WTC11 (cell line): ENCODE measurements at regions not wholly inside any gene's neighbourhood (a gene's known extent, or its start where the extent isn't known, plus 50 kb on each side); places are given as distances from the start of the nearest gene placed in this dataset.

Source experiments
- ATAC-seq: fragments of 200-7000 bp; cut with Tn5 transposase; 2 replicates; pipeline ENCODE4 v1.10.0; 2021; ENCODE audit warnings: mild to moderate bottlenecking, moderate library complexity
- CTCF ChIA-PET: fragments of 300-600 bp; sonication (Branson Sonifier 250); formaldehyde crosslinking; loops from one replicate; lab custom pipeline; 2021; ENCODE audit warnings: antibody characterized with exemption; lab: Charles Lee
- POLR2A ChIA-PET: fragments of 350-600 bp; sonication (Branson Sonifier 250); formaldehyde crosslinking; loops from one replicate; lab custom pipeline; 2021; ENCODE audit warnings: antibody characterized with exemption; lab: Charles Lee
- DNase-seq: peaks from one replicate; pipeline ENCODE4 v3.0.0; 2021; ENCODE audit warnings: low spot score
- H3K27ac Mint-ChIP-seq: 2 replicates; pipeline ENCODE4 v1.8.0; 2021; ENCODE audit warnings: mixed read lengths
- H3K27me3 Mint-ChIP-seq: 2 replicates; pipeline ENCODE4 v1.8.0; 2021; ENCODE audit warnings: low read depth, mild to moderate bottlenecking, moderate library complexity, mixed read lengths
- H3K36me3 Mint-ChIP-seq: 2 replicates; pipeline ENCODE4 v1.8.0; 2021; ENCODE audit warnings: mixed read lengths
- H3K4me1 Mint-ChIP-seq: 2 replicates; pipeline ENCODE4 v1.8.0; 2022; ENCODE audit warnings: mixed read lengths
- H3K4me3 Mint-ChIP-seq: 2 replicates; pipeline ENCODE4 v1.8.0; 2021; ENCODE audit warnings: mild to moderate bottlenecking, moderate library complexity, mixed read lengths
- H3K9me3 Mint-ChIP-seq: 2 replicates; pipeline ENCODE4 v1.8.0; 2021; ENCODE audit warnings: mixed read lengths
- ATF1 ChIP-seq: sonication (generic); formaldehyde crosslinking; IDR thresholded peaks from 2 replicates; pipeline ENCODE4 v1.8.1; 2023; ENCODE audit warnings: mild to moderate bottlenecking, moderate library complexity, missing genetic modification reagents
- ELF4 ChIP-seq: sonication (generic); formaldehyde crosslinking; IDR thresholded peaks from 2 replicates; pipeline ENCODE4 v1.8.1; 2022; ENCODE audit warnings: low read depth, mild to moderate bottlenecking, moderate library complexity, missing genetic modification reagents
- ESRRA ChIP-seq: sonication (generic); formaldehyde crosslinking; IDR thresholded peaks from 2 replicates; pipeline ENCODE4 v1.8.1; 2022; ENCODE audit warnings: mild to moderate bottlenecking, missing genetic modification reagents, borderline replicate concordance
- FOXJ3 ChIP-seq: sonication (generic); formaldehyde crosslinking; IDR thresholded peaks from 2 replicates; pipeline ENCODE4 v1.9.0; 2021; ENCODE audit warnings: missing genetic modification reagents, mild to moderate bottlenecking, borderline replicate concordance
- JUN ChIP-seq: sonication (generic); formaldehyde crosslinking; IDR thresholded peaks from 2 replicates; pipeline ENCODE4 v1.8.0; 2023; ENCODE audit warnings: mild to moderate bottlenecking, missing genetic modification reagents
- NR1H2 ChIP-seq: sonication (generic); formaldehyde crosslinking; IDR thresholded peaks from 2 replicates; pipeline ENCODE4 v1.9.0; 2021; ENCODE audit warnings: mild to moderate bottlenecking, moderate library complexity, missing genetic modification reagents
- NR2C2 ChIP-seq: sonication (generic); formaldehyde crosslinking; IDR thresholded peaks from 2 replicates; pipeline ENCODE4 v1.8.0; 2022; ENCODE audit warnings: mild to moderate bottlenecking, missing genetic modification reagents
- OVOL2 ChIP-seq: fragments of 250-450 bp; sonication (Bioruptor Pico); IDR thresholded peaks from 2 replicates; pipeline ENCODE4 v1.9.0; 2021; ENCODE audit warnings: mild to moderate bottlenecking, borderline replicate concordance
- PRRX2 ChIP-seq: fragments of 250-450 bp; sonication (Bioruptor Pico); IDR thresholded peaks from 2 replicates; pipeline ENCODE4 v1.8.0; 2021; ENCODE audit warnings: mild to moderate bottlenecking
- STAT6 ChIP-seq: sonication (generic); formaldehyde crosslinking; conservative IDR thresholded peaks from 2 replicates; pipeline ENCODE4 v1.8.1; 2023; ENCODE audit warnings: mild to moderate bottlenecking, low read depth, missing genetic modification reagents, moderate library complexity
- TCF7 ChIP-seq: sonication (generic); formaldehyde crosslinking; IDR thresholded peaks from 2 replicates; pipeline ENCODE4 v1.8.0; 2022; ENCODE audit warnings: mild to moderate bottlenecking, low read depth, missing genetic modification reagents, moderate library complexity
- ZNF121 ChIP-seq: sonication (generic); formaldehyde crosslinking; IDR thresholded peaks from 2 replicates; pipeline ENCODE4 v1.8.0; 2023; ENCODE audit warnings: missing genetic modification reagents
- ZNF219 ChIP-seq: sonication (generic); formaldehyde crosslinking; IDR thresholded peaks from 2 replicates; pipeline ENCODE4 v1.8.0; 2023; ENCODE audit warnings: missing genetic modification reagents, mild to moderate bottlenecking, borderline replicate concordance
- ZNF232 ChIP-seq: sonication (generic); formaldehyde crosslinking; IDR thresholded peaks from 2 replicates; pipeline ENCODE4 v1.8.0; 2022; ENCODE audit warnings: mild to moderate bottlenecking, missing genetic modification reagents
- ZNF263 ChIP-seq: sonication (generic); formaldehyde crosslinking; IDR thresholded peaks from 2 replicates; pipeline ENCODE4 v1.8.1; 2022; ENCODE audit warnings: low read depth, mild to moderate bottlenecking, moderate library complexity, missing genetic modification reagents
- ZNF396 ChIP-seq: fragments of 250-450 bp; sonication (Bioruptor Pico); IDR thresholded peaks from 2 replicates; pipeline ENCODE4 v1.8.0; 2021; ENCODE audit warnings: mild to moderate bottlenecking, moderate library complexity, borderline replicate concordance
- ZNF423 ChIP-seq: fragments of 250-450 bp; sonication (Bioruptor Pico); IDR thresholded peaks from 2 replicates; pipeline ENCODE4 v2.1.2; 2022; ENCODE audit warnings: mild to moderate bottlenecking, moderate library complexity
- TF ChIP-seq, protein P1 (sequence below): sonication (generic); formaldehyde crosslinking; IDR thresholded peaks from 2 replicates; pipeline ENCODE4 v1.8.1; 2023; ENCODE audit warnings: mild to moderate bottlenecking, missing genetic modification reagents
- TF ChIP-seq, protein P2 (sequence below): fragments of 250-450 bp; sonication (Bioruptor Pico); IDR thresholded peaks from 2 replicates; pipeline ENCODE4 v1.9.0; 2021; ENCODE audit warnings: mild to moderate bottlenecking

DNA sequence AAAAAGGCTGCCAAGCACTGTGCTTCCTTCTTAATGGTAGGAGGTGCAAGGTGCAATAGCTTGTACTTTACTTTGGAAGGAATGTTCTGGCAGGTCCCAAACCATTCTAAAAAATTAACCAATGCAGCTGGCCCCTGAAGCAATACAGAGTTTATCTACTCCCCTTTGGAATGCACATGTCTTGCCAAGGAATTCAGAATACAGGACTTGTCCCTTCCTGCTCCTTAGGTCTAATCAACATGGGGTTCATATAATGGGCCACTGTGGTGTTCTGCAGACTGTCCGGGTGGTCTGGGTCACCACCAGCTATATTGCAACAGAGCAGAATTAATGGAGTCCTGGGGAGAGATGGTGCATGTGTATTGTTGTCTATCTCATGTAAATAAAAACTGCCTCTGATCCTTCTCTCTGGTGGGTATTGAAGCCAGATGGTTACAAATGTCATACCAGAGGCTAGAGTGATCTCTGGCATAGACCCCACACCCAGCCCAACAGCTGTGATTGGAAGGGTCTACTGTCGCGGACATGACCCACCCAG, 112.8 kb downstream of the RIPK4 start (continued):
- TF ChIP-seq ESRRA (CRISPR knock-in tag) = no peak

DNA sequence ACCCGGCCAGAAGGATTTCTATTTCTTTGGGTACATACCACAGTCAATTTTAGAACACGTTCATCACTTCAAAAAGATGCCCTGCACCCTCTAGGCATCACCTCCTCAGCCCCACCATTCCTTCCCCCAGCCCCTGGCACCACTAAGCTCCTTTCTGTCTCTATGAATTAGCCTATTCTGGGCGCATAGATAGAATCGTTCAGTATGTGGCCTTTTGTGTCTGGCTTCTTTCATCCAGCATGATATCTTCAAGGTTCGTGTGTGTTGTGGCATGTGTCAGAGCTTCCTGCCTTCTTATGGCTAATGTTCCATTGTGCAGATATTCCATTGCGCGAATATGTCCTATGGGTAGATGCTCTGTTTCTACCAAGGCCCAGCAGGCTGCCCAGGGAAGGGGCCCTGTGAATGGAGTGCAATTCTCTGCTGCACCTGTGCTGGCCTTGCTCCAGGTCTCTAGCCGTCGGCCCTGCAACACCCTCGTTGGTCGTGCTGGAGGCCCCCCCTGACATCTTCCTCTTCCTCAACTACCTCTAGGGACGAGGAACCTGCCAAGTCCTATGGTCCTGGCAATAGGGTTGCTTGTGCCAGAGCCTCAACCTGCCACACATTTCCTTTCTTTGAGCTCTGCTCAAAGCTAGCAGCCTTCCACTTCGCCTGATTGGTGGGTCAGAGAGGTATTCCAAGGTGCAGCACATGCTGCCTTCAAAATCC, 113.5 kb downstream of the RIPK4 start:
- POLR2A ChIA-PET = no interaction called here
- H3K27ac Mint-ChIP-seq = no peak overlapping the region
- no peak for ATAC-seq
- peaks cover 21% of the 10 kb centered on the region for H3K4me1 Mint-ChIP-seq
- TF ChIP-seq ZNF121 (CRISPR knock-in tag) (no peak), ZNF219 (CRISPR knock-in tag) (no peak), ZNF263 (CRISPR knock-in tag) (no peak)
- TF ChIP-seq, all 79 proteins: peak for 0
- peaks cover 13% of the 10 kb centered on the region for H3K9me3 Mint-ChIP-seq
- peaks cover 7% of the 10 kb centered on the region for H3K27me3 Mint-ChIP-seq
- peaks cover 6% of the 10 kb centered on the region; the same call in 1 of the 2 replicates for H3K36me3 Mint-ChIP-seq
- no peak for DNase-seq
- no peak overlapping the region for H3K4me3 Mint-ChIP-seq
- CTCF ChIA-PET = interaction anchor here (0.5 to 1.9 kb wide), 3 partner anchors 21 to 163 kb away, joined by 3 to 8 read pairs (median 3); no protein-coding TSS in a partner anchor

- TF ChIP-seq, protein P1, sequence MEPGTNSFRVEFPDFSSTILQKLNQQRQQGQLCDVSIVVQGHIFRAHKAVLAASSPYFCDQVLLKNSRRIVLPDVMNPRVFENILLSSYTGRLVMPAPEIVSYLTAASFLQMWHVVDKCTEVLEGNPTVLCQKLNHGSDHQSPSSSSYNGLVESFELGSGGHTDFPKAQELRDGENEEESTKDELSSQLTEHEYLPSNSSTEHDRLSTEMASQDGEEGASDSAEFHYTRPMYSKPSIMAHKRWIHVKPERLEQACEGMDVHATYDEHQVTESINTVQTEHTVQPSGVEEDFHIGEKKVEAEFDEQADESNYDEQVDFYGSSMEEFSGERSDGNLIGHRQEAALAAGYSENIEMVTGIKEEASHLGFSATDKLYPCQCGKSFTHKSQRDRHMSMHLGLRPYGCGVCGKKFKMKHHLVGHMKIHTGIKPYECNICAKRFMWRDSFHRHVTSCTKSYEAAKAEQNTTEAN (CRISPR knock-in tag) = no peak
- TF ChIP-seq ATF1 (CRISPR knock-in tag) = no peak
- no peak for TF ChIP-seq PRRX2 (CRISPR knock-in tag)
- no peak for TF ChIP-seq JUN (CRISPR knock-in tag)
- TF ChIP-seq NR2C2 (CRISPR knock-in tag) = no peak
- TF ChIP-seq, protein P2, sequence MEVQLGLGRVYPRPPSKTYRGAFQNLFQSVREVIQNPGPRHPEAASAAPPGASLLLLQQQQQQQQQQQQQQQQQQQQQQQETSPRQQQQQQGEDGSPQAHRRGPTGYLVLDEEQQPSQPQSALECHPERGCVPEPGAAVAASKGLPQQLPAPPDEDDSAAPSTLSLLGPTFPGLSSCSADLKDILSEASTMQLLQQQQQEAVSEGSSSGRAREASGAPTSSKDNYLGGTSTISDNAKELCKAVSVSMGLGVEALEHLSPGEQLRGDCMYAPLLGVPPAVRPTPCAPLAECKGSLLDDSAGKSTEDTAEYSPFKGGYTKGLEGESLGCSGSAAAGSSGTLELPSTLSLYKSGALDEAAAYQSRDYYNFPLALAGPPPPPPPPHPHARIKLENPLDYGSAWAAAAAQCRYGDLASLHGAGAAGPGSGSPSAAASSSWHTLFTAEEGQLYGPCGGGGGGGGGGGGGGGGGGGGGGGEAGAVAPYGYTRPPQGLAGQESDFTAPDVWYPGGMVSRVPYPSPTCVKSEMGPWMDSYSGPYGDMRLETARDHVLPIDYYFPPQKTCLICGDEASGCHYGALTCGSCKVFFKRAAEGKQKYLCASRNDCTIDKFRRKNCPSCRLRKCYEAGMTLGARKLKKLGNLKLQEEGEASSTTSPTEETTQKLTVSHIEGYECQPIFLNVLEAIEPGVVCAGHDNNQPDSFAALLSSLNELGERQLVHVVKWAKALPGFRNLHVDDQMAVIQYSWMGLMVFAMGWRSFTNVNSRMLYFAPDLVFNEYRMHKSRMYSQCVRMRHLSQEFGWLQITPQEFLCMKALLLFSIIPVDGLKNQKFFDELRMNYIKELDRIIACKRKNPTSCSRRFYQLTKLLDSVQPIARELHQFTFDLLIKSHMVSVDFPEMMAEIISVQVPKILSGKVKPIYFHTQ (CRISPR knock-in tag) = no peak
- no peak for TF ChIP-seq FOXJ3 (CRISPR knock-in tag)
- no peak for TF ChIP-seq ZNF396 (CRISPR knock-in tag)
- TF ChIP-seq OVOL2 = no peak
- TF ChIP-seq NR1H2 (CRISPR knock-in tag) = no peak
- no peak for TF ChIP-seq ZNF423
- no peak for TF ChIP-seq ELF4 (CRISPR knock-in tag)
- no peak for TF ChIP-seq ZNF232
- no peak for TF ChIP-seq TCF7 (CRISPR knock-in tag)
- TF ChIP-seq STAT6 (CRISPR knock-in tag) = no peak
- Mint-ChIP-seq H3K27ac (no peak overlapping the region), H3K36me3 (peaks cover 6% of the 10 kb centered on the region; the same call in 1 of the 2 replicates), H3K27me3 (peaks cover 4% of the 10 kb centered on the region), H3K4me3 (no peak overlapping the region), H3K4me1 (peaks cover 5% of the 10 kb centered on the region), H3K9me3 (peaks cover 13% of the 10 kb centered on the region)
- no peak for DNase-seq
- 0 out of 2 replicates have a peak, but pooled peaks have one; percentile 28 for ATAC-seq
- ChIA-PET CTCF (interaction anchor here (0.6 to 0.9 kb wide), 3 partner anchors 22 to 101 kb away, joined by 3 read pairs; no protein-coding TSS in a partner anchor), POLR2A (no interaction called here)
Observed at GRCh38 chr21:41651830-41652229, 115.0 kb downstream of the RIPK4 start.
